NCI-H82 treated with DMSO at 0.1 percent for 48 hours (cell line): ENCODE measurements at regions not wholly inside any gene's neighbourhood (a gene's known extent, or its start where the extent isn't known, plus 50 kb on each side); places are given as distances from the start of the nearest gene placed in this dataset.

Experiments used
- DNase-seq: peaks from one replicate; lab custom pipeline; 2025; ENCODE audit not compliant: unreplicated experiment; lab: John Stamatoyannopoulos, UW

GRCh38 chr4:20352163-20352431, 100.4 kb downstream of the SLIT2 start:
- DNase-seq = no peak

GRCh38 chr4:20353646-20354045, 101.9 kb downstream of the SLIT2 start:
- no peak for DNase-seq

- DNase-seq = peak; percentile 65
These were observed 102.4 kb downstream of the SLIT2 start for GRCh38 chr4:20354120-20354519.

GRCh38 chr4:20356565-20356964, 104.9 kb downstream of the SLIT2 start:
- no peak for DNase-seq

GRCh38 chr4:20358110-20358509, 106.4 kb downstream of the SLIT2 start:
- DNase-seq = no peak

GRCh38 chr4:20359692-20360091, 108.0 kb downstream of the SLIT2 start:
- no peak for DNase-seq

GRCh38 chr4:20362148-20362547, 110.4 kb downstream of the SLIT2 start:
- DNase-seq = no peak

GRCh38 chr4:20364969-20365368, 113.3 kb downstream of the SLIT2 start:
- DNase-seq = no peak

- DNase-seq = no peak
These were observed 115.7 kb downstream of the SLIT2 start for GRCh38 chr4:20367446-20367845.

- DNase-seq = no peak
These were observed 117.2 kb downstream of the SLIT2 start for GRCh38 chr4:20368926-20369325.

- no peak for DNase-seq
These were observed 118.6 kb downstream of the SLIT2 start for GRCh38 chr4:20370274-20370673.

GRCh38 chr4:20376070-20376469, 124.4 kb downstream of the SLIT2 start:
- no peak for DNase-seq

- no peak for DNase-seq
These were observed 126.5 kb downstream of the SLIT2 start for GRCh38 chr4:20378181-20378580.

- no peak for DNase-seq
These were observed 129.3 kb downstream of the SLIT2 start for GRCh38 chr4:20381005-20381404.

GRCh38 chr4:20383283-20383682, 131.6 kb downstream of the SLIT2 start:
- no peak for DNase-seq

GRCh38 chr4:20383969-20384368, 132.3 kb downstream of the SLIT2 start:
- no peak for DNase-seq

GRCh38 chr4:20384456-20384855, 132.8 kb downstream of the SLIT2 start:
- DNase-seq = peak; percentile 79

- DNase-seq = peak; percentile 37
These were observed 134.5 kb downstream of the SLIT2 start for GRCh38 chr4:20386001-20386740.

- peak; percentile 4 for DNase-seq
These were observed 135.2 kb downstream of the SLIT2 start for GRCh38 chr4:20386906-20387305.

- DNase-seq = no peak
These were observed 139.5 kb downstream of the SLIT2 start for GRCh38 chr4:20391198-20391597.

GRCh38 chr4:20391912-20392311, 140.2 kb downstream of the SLIT2 start:
- no peak for DNase-seq

GRCh38 chr4:20393486-20394100, 141.9 kb downstream of the SLIT2 start:
- no peak for DNase-seq

- DNase-seq = no peak
These were observed 142.8 kb downstream of the SLIT2 start for GRCh38 chr4:20394512-20394911.
